ENCODE measurements at regions not wholly inside any gene's neighbourhood (a gene's known extent, or its start where the extent isn't known, plus 50 kb on each side); places are given as distances from the start of the nearest gene placed in this dataset.
"Not testable (repeated sequence)": the region's sequence is repeated elsewhere in the genome, so short reads cannot be mapped to it uniquely, and the experiment has no call there.

DNA sequence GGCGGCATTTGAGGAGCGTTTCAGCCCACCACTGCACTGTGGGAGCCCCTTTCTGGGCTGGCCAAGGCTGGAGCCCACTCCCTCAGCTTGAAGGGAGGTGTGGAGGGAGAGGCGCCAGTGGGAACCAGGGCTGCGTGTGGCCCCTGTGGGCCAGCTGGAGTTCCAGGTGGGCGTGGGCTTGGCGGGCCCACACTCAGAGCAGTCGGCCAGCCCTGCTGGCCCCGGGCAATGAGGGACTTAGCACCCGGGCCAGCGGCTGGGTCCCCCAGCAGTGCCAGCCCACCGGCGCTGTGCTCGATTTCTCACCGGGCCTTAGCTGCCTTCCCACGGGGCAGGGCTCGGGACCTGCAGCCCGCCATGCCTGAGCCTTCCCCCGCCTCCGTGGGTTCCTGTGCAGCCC, 463.8 kb upstream of the SPANXN1 start:
- TF ChIP-seq, protein P1, sequence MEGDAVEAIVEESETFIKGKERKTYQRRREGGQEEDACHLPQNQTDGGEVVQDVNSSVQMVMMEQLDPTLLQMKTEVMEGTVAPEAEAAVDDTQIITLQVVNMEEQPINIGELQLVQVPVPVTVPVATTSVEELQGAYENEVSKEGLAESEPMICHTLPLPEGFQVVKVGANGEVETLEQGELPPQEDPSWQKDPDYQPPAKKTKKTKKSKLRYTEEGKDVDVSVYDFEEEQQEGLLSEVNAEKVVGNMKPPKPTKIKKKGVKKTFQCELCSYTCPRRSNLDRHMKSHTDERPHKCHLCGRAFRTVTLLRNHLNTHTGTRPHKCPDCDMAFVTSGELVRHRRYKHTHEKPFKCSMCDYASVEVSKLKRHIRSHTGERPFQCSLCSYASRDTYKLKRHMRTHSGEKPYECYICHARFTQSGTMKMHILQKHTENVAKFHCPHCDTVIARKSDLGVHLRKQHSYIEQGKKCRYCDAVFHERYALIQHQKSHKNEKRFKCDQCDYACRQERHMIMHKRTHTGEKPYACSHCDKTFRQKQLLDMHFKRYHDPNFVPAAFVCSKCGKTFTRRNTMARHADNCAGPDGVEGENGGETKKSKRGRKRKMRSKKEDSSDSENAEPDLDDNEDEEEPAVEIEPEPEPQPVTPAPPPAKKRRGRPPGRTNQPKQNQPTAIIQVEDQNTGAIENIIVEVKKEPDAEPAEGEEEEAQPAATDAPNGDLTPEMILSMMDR (IDR thresholded peaks at IDR 0.05 in 2 of 3, conservative IDR thresholded peaks at IDR 0.05 in 1 of 3; ENCODE audit: borderline replicate concordance in 1 of 3, insufficient read depth in 1 of 3, low read depth in 2 of 3, low read length in 2 of 3), result not testable (repeated sequence)
- not testable (repeated sequence) for TF ChIP-seq SIN3A (IDR thresholded peaks at IDR 0.05; ENCODE audit: low read depth); JUND (IDR thresholded peaks at IDR 0.05); ZFX (IDR thresholded peaks at IDR 0.05); EZH2phosphoT487 (IDR thresholded peaks at IDR 0.05; ENCODE audit: borderline replicate concordance); EZH2 (IDR thresholded peaks at IDR 0.05); POLR2AphosphoS5 (IDR thresholded peaks at IDR 0.05; ENCODE audit: low read depth, low read length)
- TF ChIP-seq, protein P2, sequence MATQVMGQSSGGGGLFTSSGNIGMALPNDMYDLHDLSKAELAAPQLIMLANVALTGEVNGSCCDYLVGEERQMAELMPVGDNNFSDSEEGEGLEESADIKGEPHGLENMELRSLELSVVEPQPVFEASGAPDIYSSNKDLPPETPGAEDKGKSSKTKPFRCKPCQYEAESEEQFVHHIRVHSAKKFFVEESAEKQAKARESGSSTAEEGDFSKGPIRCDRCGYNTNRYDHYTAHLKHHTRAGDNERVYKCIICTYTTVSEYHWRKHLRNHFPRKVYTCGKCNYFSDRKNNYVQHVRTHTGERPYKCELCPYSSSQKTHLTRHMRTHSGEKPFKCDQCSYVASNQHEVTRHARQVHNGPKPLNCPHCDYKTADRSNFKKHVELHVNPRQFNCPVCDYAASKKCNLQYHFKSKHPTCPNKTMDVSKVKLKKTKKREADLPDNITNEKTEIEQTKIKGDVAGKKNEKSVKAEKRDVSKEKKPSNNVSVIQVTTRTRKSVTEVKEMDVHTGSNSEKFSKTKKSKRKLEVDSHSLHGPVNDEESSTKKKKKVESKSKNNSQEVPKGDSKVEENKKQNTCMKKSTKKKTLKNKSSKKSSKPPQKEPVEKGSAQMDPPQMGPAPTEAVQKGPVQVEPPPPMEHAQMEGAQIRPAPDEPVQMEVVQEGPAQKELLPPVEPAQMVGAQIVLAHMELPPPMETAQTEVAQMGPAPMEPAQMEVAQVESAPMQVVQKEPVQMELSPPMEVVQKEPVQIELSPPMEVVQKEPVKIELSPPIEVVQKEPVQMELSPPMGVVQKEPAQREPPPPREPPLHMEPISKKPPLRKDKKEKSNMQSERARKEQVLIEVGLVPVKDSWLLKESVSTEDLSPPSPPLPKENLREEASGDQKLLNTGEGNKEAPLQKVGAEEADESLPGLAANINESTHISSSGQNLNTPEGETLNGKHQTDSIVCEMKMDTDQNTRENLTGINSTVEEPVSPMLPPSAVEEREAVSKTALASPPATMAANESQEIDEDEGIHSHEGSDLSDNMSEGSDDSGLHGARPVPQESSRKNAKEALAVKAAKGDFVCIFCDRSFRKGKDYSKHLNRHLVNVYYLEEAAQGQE (IDR thresholded peaks at IDR 0.05; ENCODE audit: low read depth), result not testable (repeated sequence)
- TF ChIP-seq, protein P3, sequence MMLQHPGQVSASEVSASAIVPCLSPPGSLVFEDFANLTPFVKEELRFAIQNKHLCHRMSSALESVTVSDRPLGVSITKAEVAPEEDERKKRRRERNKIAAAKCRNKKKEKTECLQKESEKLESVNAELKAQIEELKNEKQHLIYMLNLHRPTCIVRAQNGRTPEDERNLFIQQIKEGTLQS (IDR thresholded peaks at IDR 0.05), result not testable (repeated sequence)
- TF ChIP-seq, protein P4, sequence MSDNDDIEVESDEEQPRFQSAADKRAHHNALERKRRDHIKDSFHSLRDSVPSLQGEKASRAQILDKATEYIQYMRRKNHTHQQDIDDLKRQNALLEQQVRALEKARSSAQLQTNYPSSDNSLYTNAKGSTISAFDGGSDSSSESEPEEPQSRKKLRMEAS (IDR thresholded peaks at IDR 0.05), result not testable (repeated sequence)
